Gastrocnemius medialis (tissue), 4 donors: ENCODE measurements at regions not wholly inside any gene's neighbourhood (a gene's known extent, or its start where the extent isn't known, plus 50 kb on each side); places are given as distances from the start of the nearest gene placed in this dataset.

Source experiments
- POLR2A ChIP-seq, 2 donors: fragments of 450-650 bp; IDR thresholded peaks; one replicate each; pipeline ENCODE4 v1.6.1; 2017; ENCODE audit warnings: antibody characterized with exemption in 2 of 2, mild to moderate bottlenecking in 2 of 2, moderate library complexity in 2 of 2
- TF ChIP-seq, protein P1 (sequence below), 5 experiments: fragments of 450-650 bp in 3 of 5; fragments of 200-600 bp in 2 of 5; sonication (generic) in 2 of 5; IDR thresholded peaks in 4 of 5; conservative IDR thresholded peaks in 1 of 5; 1 replicate in 4 of 5; 2 replicates in 1 of 5; pipeline ENCODE4 v1.5.1; 2016 to 2019; ENCODE audit warnings: antibody characterized with exemption in 5 of 5, mild to moderate bottlenecking in 3 of 5, moderate library complexity in 3 of 5

DNA sequence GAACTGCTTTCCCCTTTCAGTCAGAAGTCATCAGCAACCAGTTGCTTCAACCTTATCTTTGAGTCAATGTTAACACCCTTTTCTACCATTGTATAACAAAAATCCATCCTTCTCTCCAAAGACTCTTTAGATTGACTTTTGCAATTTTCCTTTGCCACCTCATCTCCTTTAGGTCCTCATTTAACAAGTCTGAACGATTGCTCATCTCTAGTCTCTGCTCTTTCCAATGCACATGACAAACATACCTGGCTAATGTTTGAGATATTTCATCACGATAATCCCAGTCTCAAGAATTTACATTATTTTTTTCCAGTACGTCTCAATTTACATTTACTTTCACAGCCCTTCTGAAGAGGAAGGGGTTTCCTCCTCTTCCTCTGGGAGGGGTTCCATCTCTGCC lies 127.5 kb downstream of the KLF12 start:
- TF ChIP-seq, protein P1, sequence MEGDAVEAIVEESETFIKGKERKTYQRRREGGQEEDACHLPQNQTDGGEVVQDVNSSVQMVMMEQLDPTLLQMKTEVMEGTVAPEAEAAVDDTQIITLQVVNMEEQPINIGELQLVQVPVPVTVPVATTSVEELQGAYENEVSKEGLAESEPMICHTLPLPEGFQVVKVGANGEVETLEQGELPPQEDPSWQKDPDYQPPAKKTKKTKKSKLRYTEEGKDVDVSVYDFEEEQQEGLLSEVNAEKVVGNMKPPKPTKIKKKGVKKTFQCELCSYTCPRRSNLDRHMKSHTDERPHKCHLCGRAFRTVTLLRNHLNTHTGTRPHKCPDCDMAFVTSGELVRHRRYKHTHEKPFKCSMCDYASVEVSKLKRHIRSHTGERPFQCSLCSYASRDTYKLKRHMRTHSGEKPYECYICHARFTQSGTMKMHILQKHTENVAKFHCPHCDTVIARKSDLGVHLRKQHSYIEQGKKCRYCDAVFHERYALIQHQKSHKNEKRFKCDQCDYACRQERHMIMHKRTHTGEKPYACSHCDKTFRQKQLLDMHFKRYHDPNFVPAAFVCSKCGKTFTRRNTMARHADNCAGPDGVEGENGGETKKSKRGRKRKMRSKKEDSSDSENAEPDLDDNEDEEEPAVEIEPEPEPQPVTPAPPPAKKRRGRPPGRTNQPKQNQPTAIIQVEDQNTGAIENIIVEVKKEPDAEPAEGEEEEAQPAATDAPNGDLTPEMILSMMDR (IDR thresholded peaks at IDR 0.05 in 4 of 5, conservative IDR thresholded peaks at IDR 0.05 in 1 of 5) = no peak
- no peak for TF ChIP-seq POLR2A (IDR thresholded peaks at IDR 0.05)
